Ovary (tissue), 7 donors: ENCODE measurements at regions not wholly inside any gene's neighbourhood (a gene's known extent, or its start where the extent isn't known, plus 50 kb on each side); places are given as distances from the start of the nearest gene placed in this dataset.

Source experiments
- DNase-seq, 5 donors: peaks; one replicate each; pipeline ENCODE4 v3.0.0-alpha.2; 2019 to 2020
- H3K27ac ChIP-seq, 2 donors: fragments of 200-600 bp; one replicate each; pipeline versions ENCODE4 v1.5.1 to v1.8.0; 2019 to 2022
- H3K27me3 ChIP-seq: fragments of 200-600 bp; one replicate; pipeline ENCODE4 v1.8.0; 2022
- H3K36me3 ChIP-seq: fragments of 200-600 bp; sonication (generic); one replicate; pipeline ENCODE4 v1.5.1; 2019
- H3K4me1 ChIP-seq: one replicate; pipeline ENCODE4 v1.8.1; 2013; ENCODE audit warnings: mild to moderate bottlenecking, moderate library complexity; ENCODE audit not compliant: insufficient read depth
- H3K4me3 ChIP-seq: fragments of 200-600 bp; sonication (generic); one replicate; pipeline ENCODE4 v1.5.1; 2017
- H3K9me3 ChIP-seq, 2 donors: fragments of 200-600 bp in 1 of 2; sonication (generic) in 1 of 2; one replicate each; pipeline versions ENCODE4 v1.5.1 to v1.8.1; 2013 to 2019; ENCODE audit warnings: mild to moderate bottlenecking in 1 of 2, moderate library complexity in 1 of 2
- EP300 ChIP-seq: sonication (generic); formaldehyde crosslinking; IDR thresholded peaks from one replicate; pipeline ENCODE4 v1.6.1; 2017; ENCODE audit warnings: antibody characterized with exemption
- POLR2A ChIP-seq: fragments of 450-650 bp; IDR thresholded peaks from one replicate; pipeline ENCODE4 v1.6.1; 2017; ENCODE audit warnings: antibody characterized with exemption, mild to moderate bottlenecking, moderate library complexity
- WGBS, 3 donors: extraction: QIAGEN DNeasy Blood & Tissue Kit in 1 of 3; methylation state at CpG; one replicate each; pipeline versions ENCODE4 v1.1.5 to v1.1.7; 2013 to 2017; 5-methylcytosine and 5-hydroxymethylcytosine counted together
- intact Hi-C, 4 donors: fragments of 100-400 bp; cut with DNase I; formaldehyde crosslinking; loops; one replicate each; pipeline versions ENCODE4 v1.11.0 to v1.15.1; 2022 to 2023
- TF ChIP-seq, protein P1 (sequence below), 3 donors: fragments of 450-650 bp in 2 of 3; fragments of 200-600 bp in 1 of 3; IDR thresholded peaks; one replicate each; pipeline versions ENCODE4 v1.5.1 to v1.8.0; 2016 to 2022; ENCODE audit warnings: antibody characterized with exemption in 3 of 3, mild to moderate bottlenecking in 1 of 3
- donor health status: DM: no; HTN: no; CAD: no; lungs with moderate emphysema.
- donor health status: DM: no; HTN: no; CAD: no.
- donor health status: Bipolar disorder and iron deficiency.
- donor health status: DM: no; HTN: no; CAD: no.
- donor health status: DM: yes; HTN: yes; CAD: no.

DNA sequence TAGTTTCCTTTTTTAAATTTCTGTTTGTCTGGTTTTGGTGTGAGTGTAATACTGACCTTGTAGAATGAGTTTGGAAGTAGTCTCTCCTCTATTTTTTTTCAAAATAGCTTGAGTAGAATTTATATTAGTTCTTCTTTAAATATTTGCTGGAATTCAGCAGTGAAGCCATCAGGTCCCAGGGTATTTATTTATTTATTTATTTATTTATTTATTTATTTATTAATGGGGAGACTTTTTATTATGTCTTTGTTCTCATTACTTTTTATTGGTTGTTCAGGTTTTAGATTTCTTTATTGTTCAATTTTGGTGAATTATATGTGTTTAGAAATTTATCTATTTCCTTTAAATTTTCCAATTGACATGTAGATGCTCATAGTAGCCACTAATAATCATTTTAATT, 875.8 kb upstream of the COX7C start:
- DNase-seq, result no peak
- Histone ChIP-seq H3K9me3 (no peaks in the 10 kb centered on the region), H3K36me3 (no peaks in the 10 kb centered on the region), H3K27me3 (no peaks in the 10 kb centered on the region), H3K4me1 (no peaks in the 10 kb centered on the region), H3K27ac (no peak overlapping the region), H3K4me3 (no peak overlapping the region)
- TF ChIP-seq EP300, result no peak
- TF ChIP-seq, protein P1, sequence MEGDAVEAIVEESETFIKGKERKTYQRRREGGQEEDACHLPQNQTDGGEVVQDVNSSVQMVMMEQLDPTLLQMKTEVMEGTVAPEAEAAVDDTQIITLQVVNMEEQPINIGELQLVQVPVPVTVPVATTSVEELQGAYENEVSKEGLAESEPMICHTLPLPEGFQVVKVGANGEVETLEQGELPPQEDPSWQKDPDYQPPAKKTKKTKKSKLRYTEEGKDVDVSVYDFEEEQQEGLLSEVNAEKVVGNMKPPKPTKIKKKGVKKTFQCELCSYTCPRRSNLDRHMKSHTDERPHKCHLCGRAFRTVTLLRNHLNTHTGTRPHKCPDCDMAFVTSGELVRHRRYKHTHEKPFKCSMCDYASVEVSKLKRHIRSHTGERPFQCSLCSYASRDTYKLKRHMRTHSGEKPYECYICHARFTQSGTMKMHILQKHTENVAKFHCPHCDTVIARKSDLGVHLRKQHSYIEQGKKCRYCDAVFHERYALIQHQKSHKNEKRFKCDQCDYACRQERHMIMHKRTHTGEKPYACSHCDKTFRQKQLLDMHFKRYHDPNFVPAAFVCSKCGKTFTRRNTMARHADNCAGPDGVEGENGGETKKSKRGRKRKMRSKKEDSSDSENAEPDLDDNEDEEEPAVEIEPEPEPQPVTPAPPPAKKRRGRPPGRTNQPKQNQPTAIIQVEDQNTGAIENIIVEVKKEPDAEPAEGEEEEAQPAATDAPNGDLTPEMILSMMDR (IDR thresholded peaks at IDR 0.05), result no peak
- TF ChIP-seq POLR2A, result no peak
- intact Hi-C loops, result no loop called here

DNA sequence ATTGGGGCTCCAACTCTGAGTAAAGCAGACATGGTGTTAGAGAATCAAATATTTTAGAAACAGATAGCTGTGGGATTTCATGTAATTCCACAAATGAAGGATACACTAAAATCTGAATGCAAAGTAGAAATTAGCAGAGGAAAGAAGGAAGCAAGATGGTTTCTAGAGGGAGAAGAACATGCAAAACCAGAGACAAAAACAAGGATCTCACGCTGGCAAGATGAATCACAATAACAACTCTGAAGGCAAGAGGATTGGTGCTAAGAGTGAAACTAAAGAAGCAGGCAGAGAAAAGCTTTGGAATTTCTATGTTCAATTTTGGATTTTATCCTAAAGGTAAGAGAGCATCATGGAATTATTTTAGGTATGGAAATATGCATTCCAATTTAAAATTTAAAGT, 857.2 kb upstream of the COX7C start:
- 22 to 51% (median 45%) methylated on average over 1 of the region's 1 CpG for WGBS, 3 donors
- TF ChIP-seq POLR2A (no peak), EP300 (no peak)
- TF ChIP-seq, protein P1 (IDR thresholded peaks at IDR 0.05), result no peak
- H3K36me3 ChIP-seq, result no peaks in the 10 kb centered on the region
- no peaks in the 10 kb centered on the region for H3K4me1 ChIP-seq
- no peak for DNase-seq
- no peaks in the 10 kb centered on the region for H3K9me3 ChIP-seq
- H3K27me3 ChIP-seq, result no peaks in the 10 kb centered on the region
- H3K4me3 ChIP-seq, result no peak overlapping the region
- H3K27ac ChIP-seq, result no peak overlapping the region
- intact Hi-C loops, result no loop called here

DNA sequence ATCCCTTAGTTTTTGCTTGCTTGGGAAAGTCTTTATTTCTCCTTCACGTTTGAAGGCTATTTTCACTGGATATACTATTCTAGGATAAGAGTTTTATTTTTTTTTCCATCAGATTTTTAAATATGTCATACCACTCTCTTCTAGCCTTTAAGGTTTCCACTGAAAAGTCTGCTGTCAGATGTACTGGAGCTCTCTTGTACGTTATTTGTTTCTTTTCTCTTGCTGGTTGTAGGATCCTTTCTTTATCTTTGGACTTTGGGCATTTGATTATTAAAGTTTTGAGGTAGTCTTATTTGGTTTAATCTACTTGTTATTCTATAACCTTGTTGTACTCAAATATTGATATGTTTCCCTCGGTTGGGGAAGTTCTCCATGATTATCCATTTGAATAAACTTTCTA, 848.4 kb upstream of the COX7C start:
- Histone ChIP-seq H3K4me1 (no peaks in the 10 kb centered on the region), H3K4me3 (no peak overlapping the region), H3K36me3 (no peaks in the 10 kb centered on the region), H3K9me3 (no peaks in the 10 kb centered on the region), H3K27me3 (no peaks in the 10 kb centered on the region), H3K27ac (no peak overlapping the region)
- intact Hi-C loops, result no loop called here
- 65 to 86% (median 84%) methylated on average over 3 of the region's 3 CpGs for WGBS, 3 donors
- DNase-seq, result no peak
- TF ChIP-seq, protein P1 (IDR thresholded peaks at IDR 0.05), result no peak
- TF ChIP-seq POLR2A, result no peak
- no peak for TF ChIP-seq EP300

- Histone ChIP-seq H3K4me1 (no peaks in the 10 kb centered on the region), H3K36me3 (no peaks in the 10 kb centered on the region), H3K27ac (no peak overlapping the region), H3K27me3 (no peaks in the 10 kb centered on the region), H3K4me3 (no peak overlapping the region), H3K9me3 (no peaks in the 10 kb centered on the region)
- 97 to 99% (median 98%) methylated on average over 2 of the region's 2 CpGs for WGBS, 3 donors
- no peak for TF ChIP-seq POLR2A
- no peak for TF ChIP-seq EP300
- TF ChIP-seq, protein P1 (IDR thresholded peaks at IDR 0.05), result no peak
- no peak for DNase-seq
- intact Hi-C loops, result no loop called here
Measured at GRCh38 chr5:85784746-85785145, 833.0 kb upstream of the COX7C start.

DNA sequence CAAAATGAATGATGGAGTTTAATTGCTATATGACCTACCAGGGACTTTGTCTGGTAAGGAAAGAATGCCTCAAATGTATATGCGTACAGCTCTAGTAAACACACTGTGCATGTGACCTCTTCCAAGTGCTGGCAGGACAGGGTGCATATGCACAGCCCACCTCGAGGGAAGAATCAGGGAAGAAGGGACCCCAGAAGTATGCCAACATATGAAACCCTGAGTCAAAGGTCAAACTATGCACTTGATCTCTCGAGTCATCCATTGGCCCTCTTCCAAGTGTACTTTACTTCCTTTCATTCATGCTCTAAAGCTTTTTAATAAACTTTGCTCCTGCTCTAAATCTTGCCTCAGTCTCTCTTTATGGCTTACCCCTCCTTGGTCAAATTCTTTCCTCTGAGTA, 804.6 kb upstream of the COX7C start:
- H3K27ac ChIP-seq, result no peak overlapping the region
- no peaks in the 10 kb centered on the region for H3K27me3 ChIP-seq
- TF ChIP-seq EP300 (no peak), POLR2A (no peak)
- TF ChIP-seq, protein P1 (IDR thresholded peaks at IDR 0.05), result no peak
- H3K36me3 ChIP-seq, result no peaks in the 10 kb centered on the region
- no peak overlapping the region for H3K4me3 ChIP-seq
- H3K4me1 ChIP-seq, result peaks cover 2% of the 10 kb centered on the region
- no peaks in the 10 kb centered on the region for H3K9me3 ChIP-seq
- intact Hi-C loops, result no loop called here
- DNase-seq, result no peak
- WGBS, 3 donors, result 59 to 69% (median 68%) methylated on average over 3 of the region's 3 CpGs
